Lower leg skin (tissue), 3 donors: ENCODE measurements at regions not wholly inside any gene's neighbourhood (a gene's known extent, or its start where the extent isn't known, plus 50 kb on each side); places are given as distances from the start of the nearest gene placed in this dataset.

Experiments
- POLR2A ChIP-seq, 2 donors: fragments of 450-650 bp; IDR thresholded peaks; one replicate each; pipeline ENCODE4 v1.6.1; 2016 to 2017; ENCODE audit warnings: antibody characterized with exemption in 2 of 2, mild to moderate bottlenecking in 1 of 2, moderate library complexity in 1 of 2
- TF ChIP-seq, protein P1 (sequence below), 3 donors: fragments of 450-650 bp; IDR thresholded peaks; one replicate each; pipeline ENCODE4 v1.5.1; 2016; ENCODE audit warnings: antibody characterized with exemption in 3 of 3, mild to moderate bottlenecking in 3 of 3, moderate library complexity in 2 of 3

DNA sequence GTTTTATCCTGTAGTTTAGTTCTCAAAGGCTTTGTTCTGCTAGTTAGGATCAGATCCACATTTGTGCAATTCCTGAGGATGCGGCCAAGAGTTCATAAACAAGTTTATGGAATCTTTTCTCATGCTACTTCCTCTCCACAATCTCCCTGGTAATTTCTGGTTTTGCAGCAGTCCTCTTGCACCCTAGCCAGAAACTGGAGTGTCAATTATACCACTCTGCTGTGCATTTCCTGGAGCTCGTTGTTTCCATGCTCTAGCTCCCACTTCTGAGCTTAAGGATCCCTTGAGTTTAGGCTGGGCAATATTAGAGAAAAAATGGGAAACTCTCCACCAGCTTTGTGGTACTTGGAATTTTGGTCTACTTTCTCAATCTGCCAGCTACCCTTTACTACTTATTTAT is 474.7 kb downstream of the DIRAS2 start:
- TF ChIP-seq, protein P1, sequence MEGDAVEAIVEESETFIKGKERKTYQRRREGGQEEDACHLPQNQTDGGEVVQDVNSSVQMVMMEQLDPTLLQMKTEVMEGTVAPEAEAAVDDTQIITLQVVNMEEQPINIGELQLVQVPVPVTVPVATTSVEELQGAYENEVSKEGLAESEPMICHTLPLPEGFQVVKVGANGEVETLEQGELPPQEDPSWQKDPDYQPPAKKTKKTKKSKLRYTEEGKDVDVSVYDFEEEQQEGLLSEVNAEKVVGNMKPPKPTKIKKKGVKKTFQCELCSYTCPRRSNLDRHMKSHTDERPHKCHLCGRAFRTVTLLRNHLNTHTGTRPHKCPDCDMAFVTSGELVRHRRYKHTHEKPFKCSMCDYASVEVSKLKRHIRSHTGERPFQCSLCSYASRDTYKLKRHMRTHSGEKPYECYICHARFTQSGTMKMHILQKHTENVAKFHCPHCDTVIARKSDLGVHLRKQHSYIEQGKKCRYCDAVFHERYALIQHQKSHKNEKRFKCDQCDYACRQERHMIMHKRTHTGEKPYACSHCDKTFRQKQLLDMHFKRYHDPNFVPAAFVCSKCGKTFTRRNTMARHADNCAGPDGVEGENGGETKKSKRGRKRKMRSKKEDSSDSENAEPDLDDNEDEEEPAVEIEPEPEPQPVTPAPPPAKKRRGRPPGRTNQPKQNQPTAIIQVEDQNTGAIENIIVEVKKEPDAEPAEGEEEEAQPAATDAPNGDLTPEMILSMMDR (IDR thresholded peaks at IDR 0.05), result no peak
- no peak for TF ChIP-seq POLR2A (IDR thresholded peaks at IDR 0.05)
